ENCODE measurements at regions not wholly inside any gene's neighbourhood (a gene's known extent, or its start where the extent isn't known, plus 50 kb on each side); places are given as distances from the start of the nearest gene placed in this dataset.
"Not testable (repeated sequence)": the region's sequence is repeated elsewhere in the genome, so short reads cannot be mapped to it uniquely, and the experiment has no call there.

DNA sequence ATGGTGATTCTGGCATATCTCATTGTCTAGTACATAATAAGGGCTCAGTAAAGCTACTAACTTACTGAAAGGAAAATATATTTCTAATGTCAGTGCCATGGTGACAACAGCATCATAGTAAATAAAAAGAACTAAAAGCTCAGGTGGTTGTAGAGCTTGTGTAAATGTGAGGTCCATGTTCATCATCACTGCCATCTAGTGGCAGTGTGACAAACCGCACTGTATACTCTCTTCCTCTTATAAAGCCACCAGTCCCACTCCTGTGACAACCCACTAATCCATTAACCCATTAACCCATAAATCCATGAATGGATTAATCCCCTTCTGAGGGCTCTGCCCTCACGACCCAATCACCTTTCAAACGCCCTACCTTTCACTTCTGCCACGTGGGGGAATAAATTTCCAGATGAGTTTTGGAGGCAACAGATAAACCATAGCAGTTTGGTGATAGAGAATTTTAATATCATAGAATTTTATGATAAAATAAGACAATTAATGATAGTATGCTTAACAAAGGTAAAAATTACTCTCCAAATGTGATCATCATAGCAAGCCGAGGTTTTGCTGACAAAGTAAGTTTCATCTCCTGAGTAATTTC, 160.4 kb upstream of the SGCG start:
- Mint-ChIP-seq H3K9me3 (no peaks in the 10 kb centered on the region), H3K4me1 (ENCODE audit: low read depth) (no peaks in the 10 kb centered on the region)

DNA sequence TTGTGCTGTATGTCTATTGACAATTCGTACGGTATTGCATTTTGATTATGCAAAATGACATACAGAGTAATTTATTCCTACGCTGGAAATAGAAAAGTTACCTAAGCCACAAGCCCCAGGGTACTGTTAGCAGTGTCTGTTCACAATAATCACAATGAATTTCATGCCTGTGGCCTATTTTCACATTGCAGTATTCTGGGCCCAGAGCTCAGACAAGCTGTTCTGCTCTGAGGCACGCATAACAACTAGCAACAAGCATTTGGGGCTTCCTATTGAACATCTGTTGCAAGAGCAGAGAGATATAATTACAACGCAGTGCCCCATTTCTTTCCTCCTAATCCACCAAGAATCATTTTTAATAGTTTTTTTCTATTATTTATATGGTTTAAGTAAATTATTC, 158.9 kb upstream of the SGCG start:
- no peaks in the 10 kb centered on the region for H3K9me3 Mint-ChIP-seq
- H3K27ac Mint-ChIP-seq: no peak overlapping the region
- H3K4me3 Mint-ChIP-seq: no peak overlapping the region
- peaks cover 4% of the 10 kb centered on the region for H3K27me3 Mint-ChIP-seq
- H3K36me3 Mint-ChIP-seq (ENCODE audit: low read depth): no peaks in the 10 kb centered on the region
- peaks cover 3% of the 10 kb centered on the region for H3K4me1 Mint-ChIP-seq (ENCODE audit: low read depth)

More for the DNA sequence above, 160.4 kb upstream of the SGCG start:
- peaks cover 4% of the 10 kb centered on the region for H3K27me3 Mint-ChIP-seq
- no peak overlapping the region for H3K27ac Mint-ChIP-seq
- H3K36me3 Mint-ChIP-seq (ENCODE audit: low read depth): no peaks in the 10 kb centered on the region
- no peak overlapping the region for H3K4me3 Mint-ChIP-seq

DNA sequence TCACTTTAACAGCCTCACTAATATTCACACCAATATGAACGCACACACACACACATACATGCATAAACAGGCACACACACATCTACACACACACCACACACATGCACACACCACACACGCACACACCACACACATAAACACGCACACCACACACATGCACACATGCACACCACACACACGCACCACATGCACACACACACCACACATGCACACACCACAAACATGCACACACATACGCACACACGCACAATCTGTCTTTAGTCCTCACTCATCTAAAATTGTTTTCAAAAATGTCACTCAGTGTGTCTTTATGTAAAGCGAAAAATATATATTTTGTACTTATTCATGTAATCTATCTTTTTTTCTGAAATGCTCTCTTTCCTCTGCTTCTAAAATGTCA, 158.1 kb upstream of the SGCG start:
- Mint-ChIP-seq H3K4me1 (ENCODE audit: low read depth) (peaks cover 3% of the 10 kb centered on the region), H3K9me3 (no peaks in the 10 kb centered on the region), H3K4me3 (no peak overlapping the region), H3K36me3 (ENCODE audit: low read depth) (no peaks in the 10 kb centered on the region), H3K27ac (no peak overlapping the region), H3K27me3 (peaks cover 4% of the 10 kb centered on the region)

DNA sequence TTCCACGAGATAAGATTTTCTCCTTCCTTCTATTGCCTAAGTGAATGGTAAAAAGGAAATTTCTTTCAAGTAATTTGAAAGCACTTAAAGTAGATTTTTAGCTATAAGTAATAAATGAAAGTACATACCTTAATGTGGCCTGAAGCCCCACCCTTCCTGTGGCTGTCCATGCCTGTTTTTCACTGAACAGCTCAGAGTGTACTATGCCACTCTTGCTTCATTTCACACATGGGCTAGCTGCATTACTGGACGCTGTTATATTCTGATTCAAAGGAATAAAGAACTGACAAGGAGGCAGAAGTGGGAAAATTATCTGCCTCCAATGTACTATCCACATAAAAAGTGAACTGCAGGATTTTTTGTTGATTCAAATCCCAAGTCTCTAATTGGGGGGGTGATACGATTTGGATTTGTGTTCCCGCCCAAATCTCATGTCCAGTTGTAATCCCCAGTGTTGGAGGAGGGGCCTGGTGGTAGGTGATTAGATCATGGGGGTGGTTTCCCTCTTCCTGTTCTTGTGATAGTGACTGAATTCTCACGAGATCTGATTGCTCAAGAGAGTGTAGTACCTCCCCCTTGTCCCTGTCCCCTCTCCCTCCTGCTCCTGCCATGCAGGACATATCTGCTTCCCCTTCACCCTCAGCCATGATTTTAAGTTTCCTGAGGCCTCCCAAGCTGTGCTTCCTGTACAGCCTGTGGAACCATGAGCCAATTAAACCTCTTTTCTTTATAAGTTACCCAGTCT, 154.7 kb upstream of the SGCG start:
- no peaks in the 10 kb centered on the region for H3K36me3 Mint-ChIP-seq (ENCODE audit: low read depth)
- no peak overlapping the region for H3K27ac Mint-ChIP-seq
- H3K27me3 Mint-ChIP-seq: peaks cover 3% of the 10 kb centered on the region
- H3K4me1 Mint-ChIP-seq (ENCODE audit: low read depth): peaks cover 3% of the 10 kb centered on the region
- no peak overlapping the region for H3K4me3 Mint-ChIP-seq
- no peaks in the 10 kb centered on the region for H3K9me3 Mint-ChIP-seq

DNA sequence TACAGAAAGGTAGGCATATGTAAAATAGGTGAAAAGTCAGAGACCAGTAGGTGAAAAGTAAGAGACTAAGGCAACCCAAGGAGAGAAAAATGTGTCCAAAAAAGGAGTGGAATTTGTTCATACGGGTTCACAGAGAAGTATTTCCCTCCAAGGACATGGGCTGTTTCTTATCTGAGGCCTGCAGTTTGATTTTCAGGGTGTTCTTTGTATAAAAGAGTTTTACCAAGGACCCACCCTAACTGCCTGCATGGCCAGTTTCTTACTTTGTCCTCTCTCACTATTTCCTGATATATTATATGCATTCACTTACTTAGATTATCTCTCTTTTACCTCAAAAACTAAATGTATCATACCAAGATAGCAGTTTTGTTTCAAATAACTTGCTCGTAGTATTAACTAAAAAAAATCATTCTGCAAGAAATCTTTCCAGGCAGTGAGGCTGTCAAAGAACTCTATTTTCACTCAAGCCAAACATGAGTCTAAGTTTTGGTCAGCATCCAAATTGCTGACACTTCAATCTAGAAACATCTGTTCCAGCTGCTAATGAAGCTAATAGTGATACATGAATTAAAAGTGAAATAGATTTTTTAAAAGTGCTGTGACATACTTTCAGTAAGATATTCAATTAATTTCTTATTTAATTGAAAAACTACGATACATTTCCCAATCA, 141.4 kb upstream of the SGCG start:
- H3K4me3 Mint-ChIP-seq: no peak overlapping the region

DNA sequence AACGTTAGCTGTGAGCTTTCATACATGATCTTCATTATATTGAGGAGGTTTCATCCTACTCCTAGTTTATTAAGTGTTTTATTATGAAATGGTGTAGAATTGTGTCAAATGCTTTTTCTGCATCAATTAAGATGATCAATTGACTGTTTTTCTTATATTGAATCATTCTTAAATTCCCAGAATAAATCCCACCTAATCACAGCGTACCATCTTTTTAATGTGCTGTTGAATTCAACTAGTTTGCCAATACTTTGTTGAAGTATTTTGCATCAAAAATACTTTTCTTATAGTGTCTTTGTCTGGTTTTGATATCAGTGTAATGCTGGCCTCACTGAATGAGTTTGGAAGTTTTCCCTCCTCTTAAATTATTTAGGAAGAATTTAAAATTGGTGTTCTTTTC, 138.6 kb upstream of the SGCG start:
- Mint-ChIP-seq H3K27me3 (peaks cover 13% of the 10 kb centered on the region), H3K9me3 (no peaks in the 10 kb centered on the region), H3K4me1 (ENCODE audit: low read depth) (no peaks in the 10 kb centered on the region), H3K27ac (no peak overlapping the region), H3K4me3 (no peak overlapping the region), H3K36me3 (ENCODE audit: low read depth) (no peaks in the 10 kb centered on the region)

More for the DNA sequence above, 141.4 kb upstream of the SGCG start:
- peaks cover 13% of the 10 kb centered on the region for H3K27me3 Mint-ChIP-seq
- no peaks in the 10 kb centered on the region for H3K4me1 Mint-ChIP-seq (ENCODE audit: low read depth)
- no peaks in the 10 kb centered on the region for H3K36me3 Mint-ChIP-seq (ENCODE audit: low read depth)
- H3K9me3 Mint-ChIP-seq: no peaks in the 10 kb centered on the region
- H3K27ac Mint-ChIP-seq: no peak overlapping the region

DNA sequence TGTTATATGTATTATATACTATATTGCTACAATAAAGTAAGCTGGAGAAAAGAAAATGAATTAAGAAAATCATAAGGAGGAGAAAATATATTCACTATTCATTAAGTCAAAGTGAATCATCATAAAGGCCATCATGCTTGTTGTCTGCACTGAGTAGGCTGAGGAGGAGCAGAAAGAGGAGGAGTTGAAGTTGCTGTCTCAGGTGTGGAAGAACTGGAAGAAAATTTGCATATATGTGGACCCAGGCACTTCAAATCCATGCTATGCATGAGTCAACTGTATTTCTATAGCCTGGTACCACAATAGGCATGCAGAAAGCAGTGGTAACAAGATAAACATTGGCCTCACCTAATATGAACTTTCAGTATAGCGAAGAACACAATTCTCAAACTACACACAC, 135.9 kb upstream of the SGCG start:
- H3K4me3 Mint-ChIP-seq: no peak overlapping the region
- H3K4me1 Mint-ChIP-seq (ENCODE audit: low read depth): no peaks in the 10 kb centered on the region
- H3K27me3 Mint-ChIP-seq: peaks cover 13% of the 10 kb centered on the region
- H3K27ac Mint-ChIP-seq: no peak overlapping the region
- H3K9me3 Mint-ChIP-seq: no peaks in the 10 kb centered on the region
- H3K36me3 Mint-ChIP-seq (ENCODE audit: low read depth): no peaks in the 10 kb centered on the region

DNA sequence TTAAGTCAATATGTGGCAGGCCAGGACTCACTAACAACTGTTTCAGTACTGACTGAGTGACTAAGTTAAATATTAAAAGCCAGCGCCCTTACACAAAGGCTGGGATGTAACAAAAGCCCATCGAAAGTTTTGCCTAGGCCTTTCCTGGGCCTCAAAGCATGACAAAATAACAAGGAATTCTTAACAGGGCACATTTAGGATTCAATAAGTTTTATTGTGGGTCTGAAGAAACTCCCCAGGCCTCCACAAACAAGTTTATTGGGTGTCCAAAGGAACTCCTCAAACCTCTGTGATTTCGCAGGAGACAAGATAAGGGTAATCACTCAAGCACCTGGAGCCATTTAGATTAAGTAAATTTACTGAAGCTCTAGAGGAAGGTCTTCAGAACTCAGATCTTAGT, 130.7 kb upstream of the SGCG start:
- Mint-ChIP-seq H3K27me3 (no peaks in the 10 kb centered on the region), H3K4me3 (no peak overlapping the region), H3K9me3 (no peaks in the 10 kb centered on the region), H3K4me1 (ENCODE audit: low read depth) (no peaks in the 10 kb centered on the region), H3K36me3 (ENCODE audit: low read depth) (no peaks in the 10 kb centered on the region), H3K27ac (no peak overlapping the region)

DNA sequence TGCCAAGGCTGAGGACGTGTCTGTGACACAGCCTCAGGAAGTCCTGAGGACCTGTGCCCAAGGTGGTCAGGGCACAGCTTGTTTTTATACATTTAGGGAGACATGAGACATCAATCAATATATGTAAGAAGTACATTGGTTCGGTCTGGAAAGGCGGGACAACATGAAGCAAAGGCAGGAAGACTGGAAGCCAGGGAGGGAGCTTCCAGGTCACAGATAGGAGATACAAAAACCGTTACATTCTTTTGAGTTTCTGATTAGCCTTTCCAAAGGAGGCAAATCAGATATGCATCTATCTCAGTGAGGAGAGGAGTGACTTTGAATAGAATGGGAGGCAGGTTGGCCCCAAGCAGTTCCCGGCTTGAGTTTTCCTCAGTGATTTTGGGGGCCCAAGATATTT, 127.1 kb upstream of the SGCG start:
- H3K27ac Mint-ChIP-seq; H3K27me3 Mint-ChIP-seq; H3K9me3 Mint-ChIP-seq; H3K4me3 Mint-ChIP-seq; H3K36me3 Mint-ChIP-seq (ENCODE audit: low read depth); H3K4me1 Mint-ChIP-seq (ENCODE audit: low read depth): not testable (repeated sequence)

DNA sequence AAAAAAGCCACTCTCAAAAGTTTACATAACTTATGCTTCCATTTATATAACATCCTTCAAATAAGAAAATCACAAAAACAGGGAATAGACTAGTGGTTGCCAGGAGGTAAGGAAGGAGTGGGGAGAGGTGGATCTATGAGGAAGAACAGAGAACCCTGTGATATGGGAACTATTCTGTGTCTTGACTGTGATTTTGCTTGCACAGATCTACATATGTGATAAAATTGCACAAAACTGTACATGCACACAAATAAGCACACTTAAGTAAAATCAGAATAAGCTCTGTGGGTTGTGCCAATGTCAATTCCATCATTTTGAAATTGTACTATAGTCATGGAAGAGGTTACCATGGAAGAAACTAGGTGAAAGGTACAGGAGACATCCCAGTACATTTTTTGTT, 121.6 kb upstream of the SGCG start:
- Mint-ChIP-seq H3K9me3 (peaks cover 7% of the 10 kb centered on the region), H3K36me3 (ENCODE audit: low read depth) (no peaks in the 10 kb centered on the region), H3K27ac (no peak overlapping the region), H3K4me3 (no peak overlapping the region), H3K4me1 (ENCODE audit: low read depth) (no peaks in the 10 kb centered on the region), H3K27me3 (no peaks in the 10 kb centered on the region)

DNA sequence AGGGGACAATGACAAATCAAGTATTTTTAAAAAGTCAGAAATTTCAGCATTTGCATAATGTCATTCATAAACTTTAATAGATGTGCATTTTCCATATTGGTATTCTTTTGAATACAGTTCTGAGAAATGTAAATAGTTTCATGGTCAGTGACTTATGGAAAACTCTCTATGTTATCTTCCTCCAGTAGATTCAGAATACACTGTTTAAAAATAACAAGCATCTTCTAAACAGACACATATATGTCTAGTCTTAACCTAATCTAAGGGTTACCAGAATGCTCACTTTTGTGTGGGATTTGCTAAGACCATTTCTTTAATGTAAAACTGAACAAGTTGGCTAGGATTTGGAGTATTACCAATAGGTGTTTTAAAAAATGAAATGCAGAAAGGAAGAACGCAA, 119.8 kb upstream of the SGCG start:
- no peaks in the 10 kb centered on the region for H3K36me3 Mint-ChIP-seq (ENCODE audit: low read depth)
- H3K27me3 Mint-ChIP-seq: no peaks in the 10 kb centered on the region
- H3K4me1 Mint-ChIP-seq (ENCODE audit: low read depth): no peaks in the 10 kb centered on the region
- H3K27ac Mint-ChIP-seq: peak overlapping the region; percentile 0
- H3K9me3 Mint-ChIP-seq: peaks cover 7% of the 10 kb centered on the region
- H3K4me3 Mint-ChIP-seq: no peak overlapping the region

DNA sequence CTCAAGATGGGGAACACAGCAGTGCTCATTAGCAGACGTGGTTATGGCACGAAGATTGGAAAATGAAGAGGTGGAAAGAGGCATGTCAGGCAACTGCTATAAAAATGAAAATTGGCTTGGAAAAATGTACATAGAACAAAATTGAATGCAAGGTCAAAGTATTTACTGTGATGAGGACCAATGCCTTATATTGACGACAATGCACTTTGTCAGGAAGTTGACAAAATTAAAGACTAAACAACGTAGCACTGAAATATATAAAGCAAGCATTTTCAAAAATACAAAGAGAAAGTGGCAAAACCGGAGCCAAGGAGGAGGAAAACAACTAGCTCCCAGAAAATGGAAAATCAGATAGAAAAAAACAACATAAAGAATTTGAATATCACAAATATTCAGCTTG, 113.7 kb upstream of the SGCG start:
- Mint-ChIP-seq H3K27me3 (peaks cover 3% of the 10 kb centered on the region), H3K9me3 (peaks cover 16% of the 10 kb centered on the region), H3K27ac (no peak overlapping the region), H3K36me3 (ENCODE audit: low read depth) (no peaks in the 10 kb centered on the region), H3K4me3 (no peak overlapping the region), H3K4me1 (ENCODE audit: low read depth) (no peaks in the 10 kb centered on the region)

DNA sequence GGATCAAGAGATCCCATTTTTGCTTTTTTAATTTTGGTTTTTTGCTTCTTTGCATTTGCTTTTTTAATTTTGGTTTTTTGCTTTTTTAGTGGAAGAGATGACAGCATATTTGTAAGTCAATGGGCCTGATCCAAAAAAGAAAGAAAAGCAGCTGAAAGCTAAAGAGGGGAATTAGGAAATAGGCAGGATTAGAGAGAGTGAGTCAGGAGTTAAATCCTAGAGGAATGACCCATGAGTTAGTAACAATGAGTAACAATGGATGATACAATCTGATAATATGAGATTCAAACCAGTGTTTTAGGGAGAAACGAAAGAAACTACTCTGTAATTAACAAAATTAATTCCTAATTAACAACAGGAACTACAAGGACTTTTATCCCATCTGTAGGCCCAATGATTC, 111.2 kb upstream of the SGCG start:
- Mint-ChIP-seq H3K27ac (no peak overlapping the region), H3K4me3 (no peak overlapping the region), H3K4me1 (ENCODE audit: low read depth) (no peaks in the 10 kb centered on the region), H3K9me3 (peaks cover 16% of the 10 kb centered on the region), H3K27me3 (peaks cover 3% of the 10 kb centered on the region), H3K36me3 (ENCODE audit: low read depth) (no peaks in the 10 kb centered on the region)

DNA sequence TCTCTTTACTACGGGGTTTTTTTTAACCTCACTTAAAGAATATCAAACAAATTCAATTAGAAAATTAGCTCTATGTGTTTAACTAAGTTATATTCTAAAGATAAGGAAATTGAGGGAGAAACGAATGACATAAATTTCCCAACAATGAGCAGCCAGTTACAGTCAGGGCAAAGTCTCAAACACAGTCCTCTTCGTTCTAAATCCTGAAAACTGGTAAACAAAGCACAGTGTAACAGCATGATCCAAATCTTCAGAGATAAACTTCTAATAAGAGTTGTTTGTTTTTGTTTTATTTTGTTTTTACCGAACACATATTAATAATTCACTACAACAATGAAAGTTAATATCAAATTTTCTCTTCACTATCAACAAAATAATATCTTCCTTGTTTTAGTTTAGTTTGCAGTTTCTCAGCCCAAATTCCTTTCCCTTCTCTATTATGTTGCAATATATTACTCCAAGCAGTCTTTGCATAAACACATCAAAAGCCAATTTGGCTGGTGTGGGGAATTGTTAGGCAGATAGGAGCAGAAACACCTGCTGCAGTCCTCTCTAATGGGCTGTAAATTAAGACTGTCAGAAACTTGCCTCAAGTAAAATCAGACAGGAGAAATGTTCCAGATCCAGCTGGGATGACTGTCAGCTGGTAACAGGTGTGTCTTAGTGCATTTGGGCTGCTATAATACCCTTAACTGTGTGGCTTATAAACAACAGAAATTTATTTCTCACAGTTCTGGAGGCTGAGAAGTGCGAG, 106.5 kb upstream of the SGCG start:
- Mint-ChIP-seq H3K36me3 (ENCODE audit: low read depth) (no peaks in the 10 kb centered on the region), H3K27ac (no peak overlapping the region), H3K27me3 (peaks cover 6% of the 10 kb centered on the region), H3K4me3 (no peak overlapping the region), H3K9me3 (peaks cover 13% of the 10 kb centered on the region), H3K4me1 (ENCODE audit: low read depth) (no peaks in the 10 kb centered on the region)

DNA sequence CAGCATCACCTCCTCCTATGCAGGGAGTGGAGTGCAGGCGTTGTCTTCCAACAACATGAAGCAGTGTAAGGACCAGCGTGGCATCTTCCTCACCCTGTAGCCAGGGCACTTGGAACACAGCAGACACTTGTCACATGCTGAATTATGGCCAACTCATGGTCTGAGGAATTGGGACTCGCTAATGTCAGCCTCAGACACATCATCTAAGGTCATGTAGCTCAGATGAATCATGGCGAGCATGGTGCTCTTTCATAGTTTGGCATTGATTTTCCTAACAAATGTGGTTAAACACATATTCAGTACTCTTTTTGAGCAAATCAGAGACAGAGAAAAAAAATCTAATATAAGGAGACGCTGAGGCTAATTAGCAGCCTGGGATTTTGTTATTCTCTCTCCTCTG, 99.6 kb upstream of the SGCG start:
- Mint-ChIP-seq H3K4me1 (ENCODE audit: low read depth) (no peaks in the 10 kb centered on the region), H3K27me3 (no peaks in the 10 kb centered on the region), H3K27ac (no peak overlapping the region), H3K9me3 (no peaks in the 10 kb centered on the region), H3K4me3 (no peak overlapping the region), H3K36me3 (ENCODE audit: low read depth) (no peaks in the 10 kb centered on the region)
